ENCODE measurements at regions not wholly inside any gene's neighbourhood (a gene's known extent, or its start where the extent isn't known, plus 50 kb on each side); places are given as distances from the start of the nearest gene placed in this dataset.

- no peaks in the 10 kb centered on the region for H3K9me3 ChIP-seq
- WGBS, 3 donors, result 48 to 53% (median 50%) methylated on average over 4 of the region's 4 CpGs
- H3K27ac ChIP-seq, result peak overlapping the region in 1 of 2 donors; percentile 85
- H3K4me3 ChIP-seq, result no peak overlapping the region
- no peak for DNase-seq
- intact Hi-C loops (cut with DNase I), result no loop called here
- H3K27me3 ChIP-seq, result no peaks in the 10 kb centered on the region
- TF ChIP-seq CTCF (IDR thresholded peaks at IDR 0.05) (no peak), POLR2A (IDR thresholded peaks at IDR 0.05) (no peak), EP300 (IDR thresholded peaks at IDR 0.05) (no peak)
- peaks cover 32% of the 10 kb centered on the region for H3K4me1 ChIP-seq (ENCODE audit: insufficient read depth)
- no peaks in the 10 kb centered on the region for H3K36me3 ChIP-seq
Measured at GRCh38 chr9:695252-695651, 146.2 kb upstream of the DMRT1 start.

GRCh38 chr9:696332-697323 lies 144.9 kb upstream of the DMRT1 start:
- WGBS, 3 donors, result 33 to 37% (median 36%) methylated on average over 9 of the region's 9 CpGs
- intact Hi-C loops (cut with DNase I), result no loop called here
- H3K36me3 ChIP-seq, result no peaks in the 10 kb centered on the region

DNA sequence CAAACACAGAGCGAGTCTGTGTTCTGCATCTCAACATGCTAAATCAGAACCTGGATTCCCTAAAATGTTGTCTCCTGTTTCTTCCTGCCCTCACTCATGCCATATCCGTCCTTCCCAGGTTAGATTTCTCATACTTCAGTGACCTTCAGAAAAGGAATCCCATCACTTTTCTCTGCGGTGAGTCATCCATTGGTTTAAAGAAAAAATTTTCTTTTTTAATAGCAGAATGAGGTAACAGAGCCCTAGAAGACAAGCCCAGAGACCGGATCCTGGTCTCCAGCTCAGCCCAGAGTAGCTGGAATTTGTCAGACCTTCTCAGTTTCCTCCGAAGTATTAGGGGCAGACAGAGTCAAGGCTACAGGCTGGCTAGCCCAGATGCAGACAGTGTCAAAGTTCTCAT lies 143.2 kb upstream of the DMRT1 start:
- Histone ChIP-seq H3K4me3 (no peak overlapping the region), H3K4me1 (ENCODE audit: insufficient read depth) (peaks cover 32% of the 10 kb centered on the region), H3K9me3 (no peaks in the 10 kb centered on the region), H3K27ac (peak overlapping the region in 1 of 2 donors; percentile 11), H3K36me3 (no peaks in the 10 kb centered on the region), H3K27me3 (no peaks in the 10 kb centered on the region)
- 41 to 52% (median 50%) methylated on average over 5 of the region's 5 CpGs for WGBS, 3 donors
- intact Hi-C loops (cut with DNase I), result no loop called here
- TF ChIP-seq POLR2A (IDR thresholded peaks at IDR 0.05) (no peak), CTCF (IDR thresholded peaks at IDR 0.05) (no peak), EP300 (IDR thresholded peaks at IDR 0.05) (no peak)
- no peak for DNase-seq

More at GRCh38 chr9:696332-697323, 144.9 kb upstream of the DMRT1 start:
- no peaks in the 10 kb centered on the region for H3K27me3 ChIP-seq
- H3K27ac ChIP-seq, result peak overlapping the region; percentile 32 to 55
- no peaks in the 10 kb centered on the region for H3K9me3 ChIP-seq
- DNase-seq, result peak in 1 of 5 donors; percentile 51
- TF ChIP-seq CTCF (IDR thresholded peaks at IDR 0.05), result peak in 1 of 3 donors; percentile 14
- no peak for TF ChIP-seq POLR2A (IDR thresholded peaks at IDR 0.05)
- peaks cover 32% of the 10 kb centered on the region for H3K4me1 ChIP-seq (ENCODE audit: insufficient read depth)
- no peak overlapping the region for H3K4me3 ChIP-seq

GRCh38 chr9:698954-699353 lies 142.5 kb upstream of the DMRT1 start:
- H3K36me3 ChIP-seq, result no peaks in the 10 kb centered on the region
- no peaks in the 10 kb centered on the region for H3K9me3 ChIP-seq
- H3K27me3 ChIP-seq, result no peaks in the 10 kb centered on the region
- H3K4me3 ChIP-seq, result no peak overlapping the region
- H3K27ac ChIP-seq, result no peak overlapping the region
- 89 to 93% (median 92%) methylated on average over 6 of the region's 6 CpGs for WGBS, 3 donors
- DNase-seq, result no peak
- H3K4me1 ChIP-seq (ENCODE audit: insufficient read depth), result peaks cover 32% of the 10 kb centered on the region
- intact Hi-C loops (cut with DNase I), result no loop called here
- TF ChIP-seq EP300 (IDR thresholded peaks at IDR 0.05) (no peak), POLR2A (IDR thresholded peaks at IDR 0.05) (no peak), CTCF (IDR thresholded peaks at IDR 0.05) (no peak)
